Stimulated activated CD4-positive, alpha-beta T cell treated with anti-CD3 and anti-CD28 coated beads, Interleukin-2, amount 100 ng/mL, for 48 hours (primary cell): ENCODE measurements at regions not wholly inside any gene's neighbourhood (a gene's known extent, or its start where the extent isn't known, plus 50 kb on each side); places are given as distances from the start of the nearest gene placed in this dataset.
"Not testable (repeated sequence)": the region's sequence is repeated elsewhere in the genome, so short reads cannot be mapped to it uniquely, and the experiment has no call there.

Source experiments
- DNase-seq, 2 donors: peaks; one replicate each; pipeline ENCODE4 v3.0.0-alpha.2; 2020

DNA sequence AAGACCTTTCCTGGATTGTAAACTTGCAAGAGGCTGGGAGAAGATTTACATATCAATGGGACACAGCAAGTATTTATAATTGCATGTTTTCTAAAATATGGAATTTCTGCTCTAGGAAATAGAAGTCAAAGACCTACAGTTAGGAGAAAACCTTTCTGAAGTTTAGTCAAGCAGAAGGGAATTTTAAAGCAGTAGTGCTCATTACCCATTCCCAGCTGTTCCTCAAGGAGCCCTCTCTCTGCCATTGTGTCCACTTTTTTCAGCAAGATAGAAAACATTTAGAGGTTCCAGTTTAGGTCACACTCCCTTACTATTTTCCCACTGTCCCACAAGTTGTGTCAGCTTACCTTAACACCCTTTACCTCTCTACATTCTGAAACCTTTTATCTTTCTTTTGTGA lies 584.0 kb upstream of the CHAC2 start:
- DNase-seq, result no peak

DNA sequence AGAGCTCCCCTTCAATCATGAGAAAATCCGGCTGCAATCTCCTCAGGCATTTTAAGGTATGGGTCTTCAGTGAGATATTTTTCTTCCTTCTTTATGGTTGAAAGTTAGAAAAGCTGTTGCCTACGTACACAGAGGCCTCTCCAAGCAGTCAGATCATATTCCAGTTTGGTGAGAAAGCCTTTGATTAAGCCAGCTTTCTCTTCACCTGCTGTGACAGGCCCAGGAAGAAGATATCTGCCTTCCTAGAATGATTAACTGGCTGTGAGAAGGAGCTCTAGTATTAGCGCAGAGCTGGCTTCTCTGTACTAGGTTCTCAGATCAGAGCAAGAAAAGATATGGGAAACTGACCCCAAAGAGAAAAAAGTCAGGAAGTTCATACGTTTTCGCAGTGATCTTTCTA lies 585.0 kb upstream of the CHAC2 start:
- no peak for DNase-seq

DNA sequence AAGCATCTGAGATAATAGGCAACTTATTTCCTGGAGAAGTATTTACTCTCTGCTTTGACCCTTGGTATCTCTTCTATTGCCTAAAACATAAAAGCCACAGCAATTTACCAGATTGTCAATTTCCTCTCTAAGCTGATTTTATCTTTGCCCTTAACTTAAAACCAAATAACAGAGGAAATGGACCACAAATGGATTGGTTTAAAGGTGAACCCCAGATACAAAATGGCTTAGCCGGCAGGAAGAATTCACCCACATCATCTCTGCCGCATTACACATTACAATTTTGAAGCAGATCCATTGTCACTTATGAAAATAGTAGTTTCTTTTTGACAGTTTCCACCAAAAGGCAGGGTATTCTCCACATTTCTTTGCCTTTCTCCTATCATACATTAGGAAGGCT lies 585.8 kb upstream of the CHAC2 start:
- no peak for DNase-seq

DNA sequence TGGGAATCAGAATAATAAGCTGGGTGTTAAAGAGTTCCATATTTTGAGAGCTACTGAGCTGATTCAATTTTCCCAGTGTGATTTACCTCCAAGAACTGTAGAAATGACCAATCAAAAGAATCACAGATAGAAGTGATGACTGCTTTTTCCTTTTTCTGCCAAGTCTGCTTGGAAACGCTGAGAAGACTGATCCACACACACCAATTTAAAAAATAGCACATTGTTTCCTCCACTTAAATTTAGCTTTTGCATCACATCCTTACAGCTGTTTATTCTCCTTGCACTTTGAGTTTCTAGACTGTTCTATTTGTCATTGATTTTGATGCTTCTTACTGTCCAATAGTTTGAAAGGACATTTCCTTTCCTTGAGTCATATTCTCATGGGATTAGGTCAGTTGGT lies 590.3 kb upstream of the CHAC2 start:
- DNase-seq, result no peak

DNA sequence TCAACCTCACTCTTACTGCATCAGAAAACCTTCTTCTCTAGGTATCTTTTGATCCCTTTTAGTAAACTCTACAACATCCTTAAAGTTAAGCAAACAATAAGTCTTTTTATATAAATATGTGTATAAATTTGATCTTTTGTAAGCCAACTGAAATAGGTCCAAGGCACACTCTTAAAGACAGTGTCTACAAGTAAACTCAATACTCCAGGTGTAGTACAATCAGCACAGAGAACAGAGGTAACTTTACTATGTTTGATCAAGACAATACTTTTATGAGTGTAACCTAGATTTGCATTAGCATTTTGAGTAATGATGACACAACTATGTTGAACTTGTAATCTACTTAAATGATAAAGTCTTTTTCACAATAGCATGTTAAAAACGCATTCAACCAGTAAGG lies 593.1 kb upstream of the CHAC2 start:
- no peak for DNase-seq

- DNase-seq, result no peak
Observed at GRCh38 chr2:53173698-53174455, 593.7 kb upstream of the CHAC2 start.

DNA sequence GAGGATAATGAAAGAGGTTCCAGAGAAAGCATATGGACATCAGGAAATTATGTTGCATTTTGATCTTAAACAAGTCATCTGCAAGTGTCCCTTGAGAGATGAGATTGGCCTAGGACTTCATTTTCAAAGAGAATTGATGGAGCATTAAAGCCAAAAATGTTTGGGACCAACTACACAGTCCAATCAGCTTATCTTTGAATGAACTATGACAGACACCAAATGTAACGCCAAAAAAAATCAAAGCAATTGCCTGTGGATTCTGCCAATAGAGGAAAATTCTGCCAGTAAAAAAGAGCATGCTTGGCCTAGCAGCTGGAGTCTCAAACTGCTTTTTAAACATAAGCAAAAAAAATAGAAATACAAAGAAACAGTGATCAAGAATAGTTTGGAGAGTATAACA lies 594.5 kb upstream of the CHAC2 start:
- no peak for DNase-seq

GRCh38 chr2:53170466-53170865 lies 597.1 kb upstream of the CHAC2 start:
- DNase-seq, result no peak

DNA sequence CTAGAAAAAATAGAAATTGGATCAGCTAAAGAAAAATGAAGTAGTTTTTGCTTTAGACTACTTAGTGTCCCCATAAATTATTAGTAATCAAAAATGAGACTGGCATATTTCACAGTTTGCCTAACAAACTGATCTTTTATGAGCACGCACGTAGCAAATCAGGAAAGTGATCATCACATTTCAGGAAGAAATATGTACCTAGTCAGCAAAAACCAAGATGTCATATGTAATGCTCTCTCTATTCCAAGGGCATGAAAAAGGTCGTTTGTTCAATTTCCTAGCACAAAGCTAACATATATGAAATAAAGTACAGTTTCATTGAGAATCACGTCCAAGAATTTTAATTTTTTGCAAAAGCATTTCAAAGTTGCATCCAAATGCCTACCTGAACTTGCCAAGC lies 600.4 kb upstream of the CHAC2 start:
- DNase-seq, result no peak

DNA sequence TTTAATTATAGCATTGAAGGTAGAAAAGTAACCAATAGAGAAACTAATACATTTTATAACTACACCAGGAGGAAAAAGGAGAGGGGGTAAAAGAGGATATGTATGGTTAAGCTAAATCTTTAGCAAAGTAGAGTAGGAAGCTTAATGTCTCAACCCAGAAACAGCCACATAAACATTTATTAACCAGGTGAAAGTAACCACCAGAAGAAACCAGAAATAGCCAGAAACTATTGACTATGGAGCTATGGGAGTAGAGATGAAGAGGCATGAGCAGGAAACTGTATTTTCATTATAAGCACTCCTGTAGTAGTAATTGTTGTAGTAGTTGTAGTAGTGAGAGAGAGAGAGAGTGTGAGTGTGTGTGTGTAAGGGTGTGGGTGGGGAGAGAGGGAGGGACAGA lies 617.5 kb upstream of the CHAC2 start:
- no peak for DNase-seq

DNA sequence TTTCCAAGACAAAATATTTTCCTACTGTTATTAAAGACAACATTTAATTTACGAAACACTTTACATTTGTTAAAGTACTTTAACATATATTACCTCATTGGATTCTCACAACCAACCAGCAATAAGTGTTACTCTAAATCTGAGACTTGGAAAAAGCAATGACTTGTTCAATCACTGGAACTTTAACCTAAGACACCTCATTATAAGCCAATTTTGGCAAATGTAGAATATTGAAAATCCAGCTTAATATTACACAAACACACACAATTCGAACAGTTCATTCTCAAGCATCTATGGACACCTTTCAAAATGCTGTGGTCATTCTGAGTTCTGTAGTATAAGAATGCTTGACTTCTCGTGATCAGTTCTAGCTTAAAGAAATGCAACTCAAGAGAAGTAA lies 619.4 kb upstream of the CHAC2 start:
- no peak for DNase-seq

GRCh38 chr2:53131416-53131815 lies 636.2 kb upstream of the CHAC2 start:
- no peak for DNase-seq

GRCh38 chr2:53130441-53130943 lies 637.1 kb upstream of the CHAC2 start:
- no peak for DNase-seq

GRCh38 chr2:53129851-53130250 lies 637.8 kb upstream of the CHAC2 start:
- no peak for DNase-seq

GRCh38 chr2:53127061-53127650 lies 640.4 kb upstream of the CHAC2 start:
- DNase-seq, result no peak

GRCh38 chr2:53114991-53115390 lies 652.6 kb upstream of the CHAC2 start:
- no peak for DNase-seq

- DNase-seq, result no peak
Observed at GRCh38 chr2:53114582-53114981, 653.0 kb upstream of the CHAC2 start.

- not testable (repeated sequence) for DNase-seq
Observed at GRCh38 chr2:53112408-53112807, 655.2 kb upstream of the CHAC2 start.

DNA sequence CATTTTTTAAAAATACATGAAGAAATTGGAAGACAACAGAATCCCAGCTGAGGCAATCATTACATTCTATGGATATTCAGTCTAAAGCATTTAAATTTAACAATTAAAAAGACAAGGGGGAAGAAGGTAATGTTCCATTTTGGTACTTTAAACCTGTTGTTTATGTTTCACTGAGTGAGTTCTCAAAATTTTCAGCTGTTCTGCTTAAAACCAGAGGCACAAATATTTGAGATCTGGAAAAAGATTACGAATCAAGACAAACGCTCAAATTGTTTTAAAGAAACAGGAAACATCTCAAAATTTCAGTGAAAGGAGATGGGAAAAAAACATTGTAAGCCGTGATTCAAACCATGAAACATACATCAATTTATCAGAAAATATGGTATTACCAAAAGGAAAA lies 656.2 kb upstream of the CHAC2 start:
- no peak for DNase-seq

DNA sequence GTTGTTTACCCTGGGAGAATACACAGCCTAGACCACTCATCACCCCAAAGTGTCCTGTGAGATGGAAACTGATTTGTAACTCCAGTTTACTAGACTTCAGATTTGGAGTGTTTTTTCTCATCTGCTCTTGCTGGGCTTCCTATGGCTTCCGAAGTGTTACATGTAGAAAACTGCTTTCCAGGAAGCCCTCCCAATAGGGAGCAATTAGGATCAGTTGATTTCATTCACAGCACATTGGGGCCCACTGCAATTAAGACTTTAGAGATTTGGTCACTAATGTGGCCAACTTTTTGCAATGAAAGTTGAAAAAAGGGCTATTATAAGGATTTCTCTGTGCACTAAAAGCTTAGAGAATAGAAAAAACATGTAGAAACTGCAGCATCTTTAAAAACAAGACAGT lies 656.6 kb upstream of the CHAC2 start:
- no peak for DNase-seq

GRCh38 chr2:53108246-53108645 lies 659.4 kb upstream of the CHAC2 start:
- DNase-seq, result no peak

GRCh38 chr2:53104263-53104662 lies 663.3 kb upstream of the CHAC2 start:
- no peak for DNase-seq

- no peak for DNase-seq
Observed at GRCh38 chr2:53103679-53104078, 663.9 kb upstream of the CHAC2 start.

GRCh38 chr2:53098696-53099078 lies 668.9 kb upstream of the CHAC2 start:
- DNase-seq, result no peak

- DNase-seq, result no peak
Observed at GRCh38 chr2:53096351-53096750, 671.3 kb upstream of the CHAC2 start.
